Thymus (tissue), 11 donors: ENCODE measurements at regions not wholly inside any gene's neighbourhood (a gene's known extent, or its start where the extent isn't known, plus 50 kb on each side); places are given as distances from the start of the nearest gene placed in this dataset.

Source experiments
- DNase-seq, 9 donors: peaks; one replicate each; pipeline ENCODE4 v3.0.0-alpha.2; 2013; ENCODE audit warnings: low spot score in 9 of 9, low read depth in 6 of 9, missing footprints in 1 of 9
- H3K27ac ChIP-seq, 2 donors: one replicate each; pipeline ENCODE4 v1.5.1; 2013; ENCODE audit warnings: control low read depth in 1 of 2, low read depth in 1 of 2, low read length in 1 of 2, mild to moderate bottlenecking in 1 of 2, moderate library complexity in 1 of 2
- H3K27me3 ChIP-seq, 2 donors: one replicate each; pipeline ENCODE4 v1.5.1; 2013; ENCODE audit warnings: low read length in 1 of 2; ENCODE audit not compliant: control insufficient read depth in 2 of 2, insufficient read depth in 1 of 2
- H3K36me3 ChIP-seq, 2 donors: one replicate each; pipeline ENCODE4 v1.5.1; 2013; ENCODE audit warnings: low read length in 1 of 2, mild to moderate bottlenecking in 1 of 2, moderate library complexity in 1 of 2; ENCODE audit not compliant: control insufficient read depth in 2 of 2, insufficient read depth in 2 of 2
- H3K4me1 ChIP-seq, 2 donors: one replicate each; pipeline ENCODE4 v1.5.1; 2013; ENCODE audit warnings: low read length in 2 of 2; ENCODE audit not compliant: control insufficient read depth in 2 of 2, insufficient read depth in 2 of 2
- H3K4me3 ChIP-seq, 2 donors: one replicate each; pipeline ENCODE4 v1.5.1; 2013; ENCODE audit warnings: low read length in 2 of 2, control low read depth in 1 of 2, mild to moderate bottlenecking in 1 of 2
- H3K9me3 ChIP-seq, 2 donors: one replicate each; pipeline ENCODE4 v1.5.1; 2013; ENCODE audit warnings: low read length in 1 of 2, mild to moderate bottlenecking in 1 of 2; ENCODE audit not compliant: control insufficient read depth in 2 of 2, insufficient read depth in 1 of 2
- WGBS: extraction: QIAGEN DNeasy Blood & Tissue Kit; methylation state at CpG from one replicate; pipeline ENCODE4 v1.1.7; 2013; 5-methylcytosine and 5-hydroxymethylcytosine counted together
- donor health status: healthy.

GRCh38 chr1:234996245-234996757 lies 132.3 kb downstream of the TOMM20 start:
- Histone ChIP-seq H3K27me3 (no peaks in the 10 kb centered on the region), H3K27ac (no peak overlapping the region), H3K4me3 (no peak overlapping the region), H3K4me1 (peaks cover 0 to 25% of the 10 kb centered on the region in 2 donors), H3K9me3 (peaks cover 0 to 3% of the 10 kb centered on the region in 2 donors), H3K36me3 (no peaks in the 10 kb centered on the region)
- 93% methylated on average over 9 of the region's 9 CpGs for WGBS
- DNase-seq: no peak

- 41% methylated on average over 12 of the region's 12 CpGs for WGBS
- Histone ChIP-seq H3K36me3 (no peaks in the 10 kb centered on the region), H3K4me3 (no peak overlapping the region), H3K4me1 (peaks cover 0 to 30% of the 10 kb centered on the region in 2 donors), H3K9me3 (peaks cover 0 to 3% of the 10 kb centered on the region in 2 donors), H3K27ac (no peak overlapping the region), H3K27me3 (no peaks in the 10 kb centered on the region)
- no peak for DNase-seq
These were observed 134.0 kb downstream of the TOMM20 start for GRCh38 chr1:234994436-234995295.

GRCh38 chr1:234992065-234992464 lies 136.6 kb downstream of the TOMM20 start:
- 96% methylated on average over 3 of the region's 3 CpGs for WGBS
- H3K27me3 ChIP-seq: no peaks in the 10 kb centered on the region
- no peak overlapping the region for H3K27ac ChIP-seq
- no peak for DNase-seq
- peaks cover 0 to 24% of the 10 kb centered on the region in 2 donors for H3K4me1 ChIP-seq
- H3K36me3 ChIP-seq: no peaks in the 10 kb centered on the region
- H3K4me3 ChIP-seq: no peak overlapping the region
- H3K9me3 ChIP-seq: peaks cover 0 to 3% of the 10 kb centered on the region in 2 donors

DNA sequence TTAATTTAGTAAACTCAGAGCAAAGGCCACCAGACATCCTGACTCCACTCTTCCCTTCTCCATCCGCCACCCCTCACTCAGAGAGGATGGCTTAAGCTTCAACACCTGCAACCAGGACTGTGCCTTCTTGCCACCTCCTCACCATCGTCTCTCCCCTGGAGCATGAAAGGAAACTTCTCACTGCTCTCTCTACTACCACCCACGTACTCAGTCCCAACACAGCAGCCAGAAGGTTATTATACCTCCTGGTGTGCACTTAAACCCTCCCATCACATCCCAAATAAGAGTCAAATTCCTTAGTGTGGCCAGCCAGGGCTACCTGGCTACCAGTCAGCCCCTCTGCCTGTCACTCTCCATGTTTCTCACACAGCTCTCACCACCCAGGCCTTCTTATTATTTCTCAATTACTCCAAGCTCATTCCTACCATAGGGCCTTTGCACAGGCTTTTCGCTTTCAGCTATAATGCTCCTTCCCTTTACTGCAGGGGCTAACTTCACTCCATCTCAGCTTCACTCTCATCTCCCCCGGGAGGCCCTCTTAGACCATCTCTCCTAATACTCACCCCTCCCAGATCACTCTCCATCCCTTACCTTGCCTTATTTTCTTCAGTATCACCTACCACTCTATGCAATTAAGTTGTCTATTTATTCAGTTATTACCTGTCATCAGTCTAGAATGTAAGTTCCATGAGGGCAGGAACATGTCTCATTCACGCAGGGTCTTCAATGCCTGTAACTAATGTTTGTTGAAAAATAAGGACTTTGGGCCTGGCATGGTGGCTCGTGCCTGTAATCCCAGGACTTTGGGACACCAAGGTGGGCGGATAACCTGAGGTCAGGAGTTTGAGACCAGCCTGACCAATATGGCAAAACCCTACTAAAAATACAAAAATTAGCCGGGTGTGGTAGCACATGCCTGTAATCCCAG lies 137.5 kb downstream of the TOMM20 start:
- peaks cover 0 to 3% of the 10 kb centered on the region in 2 donors for H3K9me3 ChIP-seq
- 88% methylated on average over 9 of the region's 9 CpGs for WGBS
- H3K27me3 ChIP-seq: no peaks in the 10 kb centered on the region
- peaks cover 0 to 28% of the 10 kb centered on the region in 2 donors for H3K4me1 ChIP-seq
- no peaks in the 10 kb centered on the region for H3K36me3 ChIP-seq
- no peak overlapping the region for H3K27ac ChIP-seq
- no peak overlapping the region for H3K4me3 ChIP-seq
- no peak for DNase-seq

DNA sequence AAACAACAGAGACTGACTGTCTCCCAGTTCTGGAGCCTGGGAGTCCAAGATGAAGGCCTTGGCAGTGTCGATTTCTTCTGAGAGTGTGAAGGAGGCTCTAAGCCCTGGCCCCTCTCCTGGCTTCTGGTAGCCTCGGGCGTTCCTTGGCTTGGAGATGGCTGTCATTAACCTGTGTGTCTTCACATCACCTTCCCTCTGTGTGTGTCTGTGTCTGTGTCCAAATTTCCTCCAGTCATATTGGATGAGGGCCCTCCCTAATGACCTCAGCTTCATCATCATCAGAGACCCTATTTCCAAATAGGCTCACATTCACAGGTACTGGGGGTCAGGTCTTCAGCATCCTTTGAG lies 138.3 kb downstream of the TOMM20 start:
- no peaks in the 10 kb centered on the region for H3K36me3 ChIP-seq
- no peak overlapping the region for H3K27ac ChIP-seq
- H3K4me1 ChIP-seq: peaks cover 0 to 31% of the 10 kb centered on the region in 2 donors
- DNase-seq: no peak
- no peak overlapping the region for H3K4me3 ChIP-seq
- 79% methylated on average over 3 of the region's 3 CpGs for WGBS
- H3K9me3 ChIP-seq: peaks cover 0 to 3% of the 10 kb centered on the region in 2 donors
- no peaks in the 10 kb centered on the region for H3K27me3 ChIP-seq

- no peak overlapping the region for H3K27ac ChIP-seq
- DNase-seq: no peak
- 98% methylated on average over 15 of the region's 15 CpGs for WGBS
- H3K9me3 ChIP-seq: peaks cover 0 to 1% of the 10 kb centered on the region in 2 donors
- H3K27me3 ChIP-seq: no peaks in the 10 kb centered on the region
- H3K4me3 ChIP-seq: no peak overlapping the region
- peaks cover 0 to 33% of the 10 kb centered on the region in 2 donors for H3K4me1 ChIP-seq
- no peaks in the 10 kb centered on the region for H3K36me3 ChIP-seq
These were observed 138.9 kb downstream of the TOMM20 start for GRCh38 chr1:234989479-234990327.

GRCh38 chr1:234989019-234989418 lies 139.6 kb downstream of the TOMM20 start:
- H3K27me3 ChIP-seq: no peaks in the 10 kb centered on the region
- no peak overlapping the region for H3K27ac ChIP-seq
- H3K4me3 ChIP-seq: no peak overlapping the region
- no peak for DNase-seq
- H3K4me1 ChIP-seq: peaks cover 0 to 37% of the 10 kb centered on the region in 2 donors
- 97% methylated on average over 6 of the region's 6 CpGs for WGBS
- no peaks in the 10 kb centered on the region for H3K36me3 ChIP-seq
- H3K9me3 ChIP-seq: no peaks in the 10 kb centered on the region

DNA sequence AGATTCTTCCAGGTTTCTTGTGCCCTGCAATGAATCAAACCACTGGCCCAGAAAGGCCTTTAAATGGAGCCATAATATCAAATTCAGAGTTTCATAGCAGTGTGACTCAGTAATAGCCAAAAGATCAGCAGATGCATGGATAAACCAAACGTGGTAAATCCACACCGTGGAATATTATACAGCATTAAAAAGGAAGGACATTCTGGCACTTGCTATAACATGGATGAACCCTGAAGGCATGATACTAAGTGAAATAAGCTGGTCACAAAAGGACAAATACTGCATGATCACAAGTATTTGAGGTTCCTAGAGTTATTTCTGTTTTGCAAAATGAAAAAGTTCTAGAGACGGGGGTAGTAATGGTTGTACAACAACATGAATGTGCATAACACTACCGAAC lies 140.1 kb downstream of the TOMM20 start:
- H3K9me3 ChIP-seq: no peaks in the 10 kb centered on the region
- 96% methylated on average over 4 of the region's 4 CpGs for WGBS
- H3K36me3 ChIP-seq: no peaks in the 10 kb centered on the region
- DNase-seq: no peak
- H3K27ac ChIP-seq: no peak overlapping the region
- no peak overlapping the region for H3K4me3 ChIP-seq
- peaks cover 0 to 37% of the 10 kb centered on the region in 2 donors for H3K4me1 ChIP-seq
- H3K27me3 ChIP-seq: no peaks in the 10 kb centered on the region
